ENCODE measurements at regions not wholly inside any gene's neighbourhood (a gene's known extent, or its start where the extent isn't known, plus 50 kb on each side); places are given as distances from the start of the nearest gene placed in this dataset.

DNA sequence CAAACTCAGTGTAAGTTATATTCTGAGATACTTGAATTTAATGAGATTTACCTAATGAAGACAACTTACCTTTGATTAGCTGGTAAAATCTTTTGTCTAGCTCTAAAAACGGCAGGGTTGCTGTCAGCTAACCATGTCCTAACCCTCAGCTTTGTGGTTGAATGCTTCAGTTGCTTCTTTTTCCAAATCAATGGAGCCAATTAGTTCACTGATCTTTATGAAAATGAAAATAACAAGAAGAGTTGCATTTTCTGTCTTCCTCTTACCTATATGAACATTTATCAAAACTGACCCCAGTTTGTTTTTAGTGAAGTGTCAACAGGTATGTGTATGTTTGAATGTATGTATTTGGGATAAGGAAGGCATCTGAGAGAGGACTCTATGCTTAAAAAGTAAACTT is 253.1 kb upstream of the MTPN start:
- POLR2A ChIA-PET (ENCODE audit: partially characterized antibody) = no interaction called here
- H3K4me1 ChIP-seq (ENCODE audit: insufficient read depth, low read length) = no peaks in the 10 kb centered on the region
- H3K9me3 ChIP-seq (ENCODE audit: control insufficient read depth in 1 of 2, low read length in 2 of 2) = no peaks in the 10 kb centered on the region
- no peak overlapping the region for H3K4me3 ChIP-seq (ENCODE audit: low read length in 2 of 2)
- H3K36me3 ChIP-seq (ENCODE audit: insufficient read depth, low read length) = no peaks in the 10 kb centered on the region
- Mint-ChIP-seq H3K4me1 (no peaks in the 10 kb centered on the region), H3K36me3 (peaks cover 3 to 24% of the 10 kb centered on the region in 2 donors), H3K9me3 (peaks cover 13 to 51% (median 44%) of the 10 kb centered on the region in 8 donors), H3K4me3 (no peak overlapping the region), H3K27ac (no peak overlapping the region), H3K27me3 (no peaks in the 10 kb centered on the region)
- intact Hi-C loops (cut with micrococcal nuclease) = no loop called here
- H3K27me3 ChIP-seq (ENCODE audit: insufficient read depth, low read length) = no peaks in the 10 kb centered on the region
- CTCF ChIA-PET (ENCODE audit: partially characterized antibody) = no interaction called here
- no peak overlapping the region for H3K27ac ChIP-seq (ENCODE audit: low read depth, low read length)
- no peak for DNase-seq

DNA sequence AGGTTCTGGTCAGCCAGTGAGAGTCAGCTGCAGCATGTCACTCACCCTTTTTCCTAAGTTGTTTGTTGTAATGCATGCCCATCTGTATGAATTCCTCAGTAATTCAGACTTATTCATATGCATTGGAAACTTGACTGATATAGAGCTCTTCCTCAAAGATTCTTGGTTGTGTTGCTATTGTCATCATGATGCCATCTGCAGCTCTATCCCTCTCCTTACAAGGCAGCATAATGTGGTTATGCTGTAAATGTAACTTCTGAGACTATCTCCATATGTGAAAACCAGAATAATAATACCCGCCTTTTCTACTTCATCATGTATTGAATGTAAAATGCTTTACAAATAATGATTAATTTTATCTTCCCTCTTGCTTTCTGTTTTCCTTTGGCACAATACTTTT is 252.6 kb upstream of the MTPN start:
- H3K9me3 ChIP-seq (ENCODE audit: control insufficient read depth in 1 of 2, low read length in 2 of 2) = no peaks in the 10 kb centered on the region
- H3K4me3 ChIP-seq (ENCODE audit: low read length in 2 of 2) = no peak overlapping the region
- no peaks in the 10 kb centered on the region for H3K4me1 ChIP-seq (ENCODE audit: insufficient read depth, low read length)
- no peaks in the 10 kb centered on the region for H3K27me3 Mint-ChIP-seq
- no peak overlapping the region for H3K4me3 Mint-ChIP-seq
- H3K27ac Mint-ChIP-seq = no peak overlapping the region
- intact Hi-C loops (cut with micrococcal nuclease) = no loop called here
- peaks cover 2 to 24% of the 10 kb centered on the region in 2 donors for H3K36me3 Mint-ChIP-seq
- ChIA-PET CTCF (ENCODE audit: partially characterized antibody) (interaction anchor here (0.8 kb wide), 1 partner anchor 114 kb away, joined by 4 read pairs; no protein-coding TSS in a partner anchor), POLR2A (ENCODE audit: partially characterized antibody) (no interaction called here)
- no peak for DNase-seq
- no peaks in the 10 kb centered on the region for H3K27me3 ChIP-seq (ENCODE audit: insufficient read depth, low read length)
- no peak overlapping the region for H3K27ac ChIP-seq (ENCODE audit: low read depth, low read length)
- no peaks in the 10 kb centered on the region for H3K36me3 ChIP-seq (ENCODE audit: insufficient read depth, low read length)
- H3K4me1 Mint-ChIP-seq = no peaks in the 10 kb centered on the region
- H3K9me3 Mint-ChIP-seq = peaks cover 11 to 53% (median 43%) of the 10 kb centered on the region in 8 donors

DNA sequence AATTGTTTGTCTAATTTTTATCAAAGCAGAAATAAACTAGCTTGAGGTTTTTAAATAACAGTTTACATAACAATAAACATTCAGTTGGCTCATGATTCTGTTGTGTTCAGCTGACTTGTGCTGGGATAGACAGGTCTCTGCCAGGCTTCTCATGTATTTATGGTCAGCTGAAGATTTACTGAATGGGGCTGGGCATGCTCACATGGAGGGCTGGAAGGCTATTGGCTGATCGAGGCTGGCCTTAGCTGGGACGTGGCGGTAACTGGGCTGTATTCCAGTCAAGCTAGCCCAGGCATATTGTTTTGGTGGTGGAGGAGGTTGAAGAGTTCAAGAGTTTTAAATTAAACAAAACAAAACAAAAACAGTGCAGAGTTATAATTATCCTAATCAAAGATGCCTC is 251.0 kb upstream of the MTPN start:
- H3K9me3 ChIP-seq (ENCODE audit: control insufficient read depth in 1 of 2, low read length in 2 of 2) = no peaks in the 10 kb centered on the region
- peaks cover 11 to 56% (median 43%) of the 10 kb centered on the region in 8 donors for H3K9me3 Mint-ChIP-seq
- H3K4me3 Mint-ChIP-seq = no peak overlapping the region
- H3K4me3 ChIP-seq (ENCODE audit: low read length in 2 of 2) = no peak overlapping the region
- H3K27ac Mint-ChIP-seq = no peak overlapping the region
- peaks cover 0 to 14% of the 10 kb centered on the region in 2 donors for H3K36me3 Mint-ChIP-seq
- POLR2A ChIA-PET (ENCODE audit: partially characterized antibody) = no interaction called here
- CTCF ChIA-PET (ENCODE audit: partially characterized antibody) = no interaction called here
- H3K27me3 Mint-ChIP-seq = no peaks in the 10 kb centered on the region
- DNase-seq = no peak
- H3K27ac ChIP-seq (ENCODE audit: low read depth, low read length) = no peak overlapping the region
- no peaks in the 10 kb centered on the region for H3K4me1 Mint-ChIP-seq
- intact Hi-C loops (cut with micrococcal nuclease) = no loop called here
- H3K27me3 ChIP-seq (ENCODE audit: insufficient read depth, low read length) = no peaks in the 10 kb centered on the region
- H3K4me1 ChIP-seq (ENCODE audit: insufficient read depth, low read length) = no peaks in the 10 kb centered on the region
- no peaks in the 10 kb centered on the region for H3K36me3 ChIP-seq (ENCODE audit: insufficient read depth, low read length)

DNA sequence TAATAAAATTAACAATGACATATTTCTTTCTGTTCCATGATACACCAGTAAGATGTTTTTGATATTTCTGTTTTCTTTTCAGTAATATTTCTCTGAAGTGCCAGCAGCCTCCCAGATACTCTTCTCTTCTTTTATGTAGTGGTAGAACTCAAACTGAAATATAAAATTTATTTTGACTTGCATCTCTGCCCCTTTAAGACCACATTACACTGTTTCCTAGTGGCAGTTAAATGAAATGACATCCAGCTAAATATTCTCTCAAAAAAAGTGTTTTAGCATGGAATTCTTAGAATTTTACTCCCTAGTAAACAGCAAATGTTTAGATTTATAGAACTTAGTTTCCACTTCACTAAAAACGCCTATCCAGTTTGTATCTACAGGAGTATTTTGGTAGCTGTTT is 237.2 kb upstream of the MTPN start:
- DNase-seq = no peak
- Mint-ChIP-seq H3K9me3 (peaks cover 0 to 15% (median 9%) of the 10 kb centered on the region in 8 donors), H3K4me3 (no peak overlapping the region), H3K36me3 (peaks cover 14 to 45% of the 10 kb centered on the region in 2 donors), H3K27ac (no peak overlapping the region), H3K4me1 (no peaks in the 10 kb centered on the region), H3K27me3 (no peaks in the 10 kb centered on the region)
- no peaks in the 10 kb centered on the region for H3K36me3 ChIP-seq (ENCODE audit: insufficient read depth, low read length)
- H3K27ac ChIP-seq (ENCODE audit: low read depth, low read length) = no peak overlapping the region
- intact Hi-C loops (cut with micrococcal nuclease) = no loop called here
- no peaks in the 10 kb centered on the region for H3K9me3 ChIP-seq (ENCODE audit: control insufficient read depth in 1 of 2, low read length in 2 of 2)
- H3K4me1 ChIP-seq (ENCODE audit: insufficient read depth, low read length) = no peaks in the 10 kb centered on the region
- H3K4me3 ChIP-seq (ENCODE audit: low read length in 2 of 2) = no peak overlapping the region
- CTCF ChIA-PET (ENCODE audit: partially characterized antibody) = interaction anchor here (1.0 kb wide), 1 partner anchor 98 kb away, joined by 3 read pairs; no protein-coding TSS in a partner anchor
- POLR2A ChIA-PET (ENCODE audit: partially characterized antibody) = no interaction called here
- no peaks in the 10 kb centered on the region for H3K27me3 ChIP-seq (ENCODE audit: insufficient read depth, low read length)

DNA sequence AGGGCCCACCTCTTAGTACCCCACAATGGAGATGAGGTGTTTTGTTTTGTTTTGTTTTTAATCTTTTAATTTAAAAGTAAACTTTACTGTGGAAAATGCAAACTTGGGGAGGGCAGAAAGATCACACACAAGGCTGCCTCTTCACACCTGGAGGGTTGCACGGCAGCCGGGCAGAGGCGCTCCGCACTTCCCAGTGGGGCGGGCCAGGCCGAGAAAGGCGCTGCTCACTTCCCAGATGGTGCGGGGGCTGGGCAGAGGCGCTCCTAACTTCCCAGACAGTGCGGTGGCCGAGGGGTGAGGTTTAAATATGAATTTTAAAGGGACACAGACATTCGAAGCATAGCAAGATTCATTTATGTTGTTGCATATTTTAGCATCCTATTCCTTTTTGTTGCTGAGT is 235.9 kb upstream of the MTPN start:
- H3K27me3 Mint-ChIP-seq = no peaks in the 10 kb centered on the region
- H3K36me3 Mint-ChIP-seq = peaks cover 21 to 45% of the 10 kb centered on the region in 2 donors
- Histone ChIP-seq H3K4me3 (ENCODE audit: low read length in 2 of 2) (no peak overlapping the region), H3K4me1 (ENCODE audit: insufficient read depth, low read length) (no peaks in the 10 kb centered on the region), H3K27ac (ENCODE audit: low read depth, low read length) (no peak overlapping the region), H3K27me3 (ENCODE audit: insufficient read depth, low read length) (no peaks in the 10 kb centered on the region), H3K9me3 (ENCODE audit: control insufficient read depth in 1 of 2, low read length in 2 of 2) (no peaks in the 10 kb centered on the region), H3K36me3 (ENCODE audit: insufficient read depth, low read length) (no peaks in the 10 kb centered on the region)
- DNase-seq = no peak
- no peak overlapping the region for H3K27ac Mint-ChIP-seq
- H3K4me1 Mint-ChIP-seq = no peaks in the 10 kb centered on the region
- peaks cover 0 to 15% (median 5%) of the 10 kb centered on the region in 8 donors for H3K9me3 Mint-ChIP-seq
- H3K4me3 Mint-ChIP-seq = no peak overlapping the region
- CTCF ChIA-PET (ENCODE audit: partially characterized antibody) = no interaction called here
- POLR2A ChIA-PET (ENCODE audit: partially characterized antibody) = no interaction called here
- intact Hi-C loops (cut with micrococcal nuclease) = no loop called here

DNA sequence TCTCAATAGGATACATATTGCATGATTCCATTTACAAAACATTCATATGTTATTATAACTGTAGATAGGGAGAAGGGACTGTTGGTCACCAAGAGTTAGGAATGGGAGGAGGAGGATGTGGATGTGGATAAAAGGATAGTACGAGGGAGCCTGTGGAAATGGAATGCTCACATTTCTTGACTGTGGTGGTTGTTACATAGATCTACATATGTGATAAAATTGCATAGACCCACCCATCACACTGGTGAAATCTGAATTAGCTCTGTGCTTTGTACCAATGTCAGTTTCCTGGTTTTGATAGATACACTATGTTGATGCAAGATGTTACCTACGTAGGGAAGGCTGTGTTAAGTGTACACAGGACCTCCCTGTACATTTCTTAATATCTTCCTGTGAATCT is 233.5 kb upstream of the MTPN start:
- no peak overlapping the region for H3K4me3 ChIP-seq (ENCODE audit: low read length in 2 of 2)
- H3K27me3 ChIP-seq (ENCODE audit: insufficient read depth, low read length) = no peaks in the 10 kb centered on the region
- ChIA-PET POLR2A (ENCODE audit: partially characterized antibody) (no interaction called here), CTCF (ENCODE audit: partially characterized antibody) (no interaction called here)
- no peaks in the 10 kb centered on the region for H3K4me1 ChIP-seq (ENCODE audit: insufficient read depth, low read length)
- DNase-seq = no peak
- intact Hi-C loops (cut with micrococcal nuclease) = no loop called here
- no peak overlapping the region for H3K4me3 Mint-ChIP-seq
- H3K27me3 Mint-ChIP-seq = no peaks in the 10 kb centered on the region
- H3K27ac ChIP-seq (ENCODE audit: low read depth, low read length) = no peak overlapping the region
- no peaks in the 10 kb centered on the region for H3K36me3 ChIP-seq (ENCODE audit: insufficient read depth, low read length)
- peaks cover 27 to 57% of the 10 kb centered on the region in 2 donors for H3K36me3 Mint-ChIP-seq
- no peaks in the 10 kb centered on the region for H3K9me3 ChIP-seq (ENCODE audit: control insufficient read depth in 1 of 2, low read length in 2 of 2)
- H3K9me3 Mint-ChIP-seq = peaks cover 1 to 8% (median 4%) of the 10 kb centered on the region in 8 donors
- H3K27ac Mint-ChIP-seq = peak overlapping the region in 1 of 7 donors; percentile 39
- no peaks in the 10 kb centered on the region for H3K4me1 Mint-ChIP-seq

DNA sequence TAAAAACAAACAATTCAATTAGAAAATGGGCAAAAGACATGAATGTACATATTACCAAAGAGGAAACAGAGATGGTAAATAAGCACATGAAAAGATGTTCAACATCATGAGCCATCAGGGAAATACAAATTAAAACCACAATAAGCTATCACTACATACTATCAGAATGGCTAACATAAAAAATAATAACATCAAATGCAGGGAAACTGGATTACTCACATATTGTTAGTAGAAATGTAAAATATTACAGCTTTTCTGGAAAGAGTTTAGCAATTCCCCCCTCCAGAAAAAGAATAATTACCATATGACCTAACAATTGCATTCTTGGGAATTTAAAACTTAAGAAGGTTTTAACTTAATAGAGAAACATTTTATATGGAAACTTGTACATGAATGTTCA is 232.9 kb upstream of the MTPN start:
- Histone ChIP-seq H3K27me3 (ENCODE audit: insufficient read depth, low read length) (no peaks in the 10 kb centered on the region), H3K4me3 (ENCODE audit: low read length in 2 of 2) (no peak overlapping the region), H3K9me3 (ENCODE audit: control insufficient read depth in 1 of 2, low read length in 2 of 2) (no peaks in the 10 kb centered on the region), H3K27ac (ENCODE audit: low read depth, low read length) (no peak overlapping the region), H3K4me1 (ENCODE audit: insufficient read depth, low read length) (no peaks in the 10 kb centered on the region), H3K36me3 (ENCODE audit: insufficient read depth, low read length) (no peaks in the 10 kb centered on the region)
- ChIA-PET CTCF (ENCODE audit: partially characterized antibody) (no interaction called here), POLR2A (ENCODE audit: partially characterized antibody) (no interaction called here)
- H3K36me3 Mint-ChIP-seq = peaks cover 27 to 59% of the 10 kb centered on the region in 2 donors
- H3K4me1 Mint-ChIP-seq = no peaks in the 10 kb centered on the region
- no peak overlapping the region for H3K27ac Mint-ChIP-seq
- intact Hi-C loops (cut with micrococcal nuclease) = no loop called here
- peaks cover 0 to 8% (median 3%) of the 10 kb centered on the region in 8 donors for H3K9me3 Mint-ChIP-seq
- DNase-seq = no peak
- H3K27me3 Mint-ChIP-seq = no peaks in the 10 kb centered on the region
- H3K4me3 Mint-ChIP-seq = no peak overlapping the region

DNA sequence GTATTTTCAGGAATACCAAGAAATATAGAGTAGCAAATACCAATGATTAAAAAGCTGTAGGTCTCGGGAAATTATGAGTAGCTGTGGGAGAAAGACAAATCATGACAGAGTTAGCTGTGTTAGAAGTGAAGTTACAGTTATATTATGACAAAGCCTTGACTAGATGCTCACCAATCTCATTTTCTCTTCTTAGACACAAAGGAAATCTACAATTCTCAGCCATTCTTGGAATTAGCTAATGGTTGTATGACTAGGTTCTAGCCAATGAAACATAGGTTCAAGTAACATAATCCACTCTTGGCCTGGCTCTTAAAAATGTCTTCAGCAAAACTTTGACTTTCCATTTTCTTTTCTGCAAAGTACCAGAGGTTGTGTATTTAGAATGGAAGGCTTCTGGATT is 228.8 kb upstream of the MTPN start:
- Mint-ChIP-seq H3K9me3 (peaks cover 0 to 8% (median under 1%) of the 10 kb centered on the region in 8 donors), H3K27ac (no peak overlapping the region), H3K4me1 (no peaks in the 10 kb centered on the region), H3K36me3 (peaks cover 22 to 52% of the 10 kb centered on the region in 2 donors), H3K4me3 (no peak overlapping the region), H3K27me3 (no peaks in the 10 kb centered on the region)
- no peak overlapping the region for H3K4me3 ChIP-seq (ENCODE audit: low read length in 2 of 2)
- no peaks in the 10 kb centered on the region for H3K27me3 ChIP-seq (ENCODE audit: insufficient read depth, low read length)
- no peaks in the 10 kb centered on the region for H3K9me3 ChIP-seq (ENCODE audit: control insufficient read depth in 1 of 2, low read length in 2 of 2)
- intact Hi-C loops (cut with micrococcal nuclease) = no loop called here
- ChIA-PET POLR2A (ENCODE audit: partially characterized antibody) (no interaction called here), CTCF (ENCODE audit: partially characterized antibody) (no interaction called here)
- no peak for DNase-seq
- H3K27ac ChIP-seq (ENCODE audit: low read depth, low read length) = no peak overlapping the region
- no peaks in the 10 kb centered on the region for H3K36me3 ChIP-seq (ENCODE audit: insufficient read depth, low read length)
- H3K4me1 ChIP-seq (ENCODE audit: insufficient read depth, low read length) = no peaks in the 10 kb centered on the region

Measured in CD4-positive, alpha-beta memory T cell (primary cell).